Mesodermal cell (in vitro differentiated cells): ENCODE measurements at regions not wholly inside any gene's neighbourhood (a gene's known extent, or its start where the extent isn't known, plus 50 kb on each side); places are given as distances from the start of the nearest gene placed in this dataset.

Experiments
- H3K27ac ChIP-seq: 2 replicates; pipeline ENCODE4 v1.7.0; 2013; ENCODE audit warnings: mild to moderate bottlenecking, low read depth, low read length, moderate library complexity; ENCODE audit not compliant: severe bottlenecking
- H3K36me3 ChIP-seq: 2 replicates; pipeline ENCODE4 v1.7.1; 2013; ENCODE audit warnings: mild to moderate bottlenecking, low read length, moderate library complexity; ENCODE audit not compliant: control insufficient read depth, insufficient read depth
- H3K4me1 ChIP-seq: one replicate; pipeline ENCODE4 v1.7.1; 2013; ENCODE audit warnings: mild to moderate bottlenecking, low read length; ENCODE audit not compliant: insufficient read depth, control insufficient read depth, poor library complexity, severe bottlenecking
- H3K4me3 ChIP-seq: 2 replicates; pipeline ENCODE4 v1.7.0; 2013; ENCODE audit warnings: low read length, control low read depth, mild to moderate bottlenecking; ENCODE audit not compliant: insufficient read depth, poor library complexity, severe bottlenecking; ENCODE audit errors: extremely low read depth
- H3K9me3 ChIP-seq: 2 replicates; pipeline ENCODE4 v1.7.1; 2013; ENCODE audit warnings: mild to moderate bottlenecking, low read length, moderate library complexity; ENCODE audit not compliant: control insufficient read depth
- WGBS, 2 experiments: methylation state at CpG; one replicate each; pipeline ENCODE4 v1.1.5; 2013; ENCODE audit warnings: missing lambda C conversion rate in 2 of 2; ENCODE audit not compliant: insufficient coverage in 2 of 2; 5-methylcytosine and 5-hydroxymethylcytosine counted together

- no peak overlapping the region for H3K4me3 ChIP-seq
- H3K4me1 ChIP-seq = no peaks in the 10 kb centered on the region
- H3K36me3 ChIP-seq = no peaks in the 10 kb centered on the region
- H3K27ac ChIP-seq = no peak overlapping the region
- WGBS, 2 experiments = no CpG with 5 or more reads among the region's 1 CpG
- H3K9me3 ChIP-seq = no peaks in the 10 kb centered on the region
Observed at GRCh38 chrX:4150259-4150658, 436.8 kb upstream of the PRKX start.

GRCh38 chrX:4129626-4130025 lies 416.2 kb upstream of the PRKX start:
- Histone ChIP-seq H3K9me3 (peaks cover 7% of the 10 kb centered on the region), H3K36me3 (no peaks in the 10 kb centered on the region), H3K27ac (no peak overlapping the region), H3K4me3 (no peak overlapping the region), H3K4me1 (peaks cover 10% of the 10 kb centered on the region)
- WGBS, 2 experiments = 80% methylated on average over 2 of the region's 10 CpGs; no CpG with 5 or more reads in 1 of the 2 experiments

GRCh38 chrX:4118666-4119530 lies 405.4 kb upstream of the PRKX start:
- 100% methylated on average over 2 of the region's 8 CpGs; no CpG with 5 or more reads in 1 of the 2 experiments for WGBS, 2 experiments

GRCh38 chrX:4110964-4111363 lies 397.5 kb upstream of the PRKX start:
- no peak overlapping the region for H3K4me3 ChIP-seq
- no peak overlapping the region for H3K27ac ChIP-seq
- no peaks in the 10 kb centered on the region for H3K4me1 ChIP-seq
- no CpG with 5 or more reads among the region's 2 CpGs for WGBS, 2 experiments
- H3K36me3 ChIP-seq = no peaks in the 10 kb centered on the region
- no peaks in the 10 kb centered on the region for H3K9me3 ChIP-seq

More at GRCh38 chrX:4118666-4119530, 405.4 kb upstream of the PRKX start:
- Histone ChIP-seq H3K9me3 (no peaks in the 10 kb centered on the region), H3K27ac (no peak overlapping the region), H3K36me3 (no peaks in the 10 kb centered on the region), H3K4me1 (no peaks in the 10 kb centered on the region), H3K4me3 (no peak overlapping the region)

GRCh38 chrX:4094926-4095325 lies 381.5 kb upstream of the PRKX start:
- no peaks in the 10 kb centered on the region for H3K36me3 ChIP-seq
- no peaks in the 10 kb centered on the region for H3K9me3 ChIP-seq
- peaks cover 12% of the 10 kb centered on the region for H3K4me1 ChIP-seq
- H3K4me3 ChIP-seq = no peak overlapping the region
- 100% methylated on average over 1 to 2 of the region's 6 CpGs for WGBS, 2 experiments
- no peak overlapping the region for H3K27ac ChIP-seq

- no peak overlapping the region for H3K4me3 ChIP-seq
- H3K36me3 ChIP-seq = no peaks in the 10 kb centered on the region
- no peaks in the 10 kb centered on the region for H3K9me3 ChIP-seq
- peak overlapping the region; percentile 75 for H3K27ac ChIP-seq
- peaks cover 17% of the 10 kb centered on the region for H3K4me1 ChIP-seq
- WGBS, 2 experiments = no CpG with 5 or more reads among the region's 6 CpGs
Observed at GRCh38 chrX:4091046-4091760, 377.8 kb upstream of the PRKX start.

GRCh38 chrX:4059893-4060292 lies 346.4 kb upstream of the PRKX start:
- Histone ChIP-seq H3K9me3 (no peaks in the 10 kb centered on the region), H3K4me3 (no peak overlapping the region), H3K27ac (no peak overlapping the region), H3K36me3 (no peaks in the 10 kb centered on the region), H3K4me1 (no peaks in the 10 kb centered on the region)
- 100% methylated on average over 1 of the region's 2 CpGs; no CpG with 5 or more reads in 1 of the 2 experiments for WGBS, 2 experiments

GRCh38 chrX:4043951-4044350 lies 330.5 kb upstream of the PRKX start:
- 94 to 100% methylated on average over 2 to 4 of the region's 6 CpGs for WGBS, 2 experiments
- Histone ChIP-seq H3K36me3 (no peaks in the 10 kb centered on the region), H3K4me1 (no peaks in the 10 kb centered on the region), H3K9me3 (no peaks in the 10 kb centered on the region), H3K27ac (no peak overlapping the region), H3K4me3 (no peak overlapping the region)

- H3K4me1 ChIP-seq = no peaks in the 10 kb centered on the region
- 90 to 100% methylated on average over 1 to 2 of the region's 2 CpGs for WGBS, 2 experiments
- H3K36me3 ChIP-seq = no peaks in the 10 kb centered on the region
- H3K9me3 ChIP-seq = no peaks in the 10 kb centered on the region
- no peak overlapping the region for H3K27ac ChIP-seq
- no peak overlapping the region for H3K4me3 ChIP-seq
Observed at GRCh38 chrX:4035874-4036273, 322.4 kb upstream of the PRKX start.

- H3K9me3 ChIP-seq = no peaks in the 10 kb centered on the region
- 83% methylated on average over 1 to 4 of the region's 7 CpGs for WGBS, 2 experiments
Observed at GRCh38 chrX:4028151-4028550, 314.7 kb upstream of the PRKX start.

GRCh38 chrX:4005281-4005680 lies 291.8 kb upstream of the PRKX start:
- no peaks in the 10 kb centered on the region for H3K36me3 ChIP-seq
- H3K4me3 ChIP-seq = no peak overlapping the region
- no peak overlapping the region for H3K27ac ChIP-seq
- H3K9me3 ChIP-seq = no peaks in the 10 kb centered on the region
- 95 to 100% methylated on average over 1 to 2 of the region's 5 CpGs for WGBS, 2 experiments
- no peaks in the 10 kb centered on the region for H3K4me1 ChIP-seq

More at GRCh38 chrX:4028151-4028550, 314.7 kb upstream of the PRKX start:
- Histone ChIP-seq H3K36me3 (no peaks in the 10 kb centered on the region), H3K4me3 (no peak overlapping the region), H3K4me1 (no peaks in the 10 kb centered on the region), H3K27ac (no peak overlapping the region)
